ENCODE measurements at regions not wholly inside any gene's neighbourhood (a gene's known extent, or its start where the extent isn't known, plus 50 kb on each side); places are given as distances from the start of the nearest gene placed in this dataset.
"Not testable (repeated sequence)": the region's sequence is repeated elsewhere in the genome, so short reads cannot be mapped to it uniquely, and the experiment has no call there.

GRCh38 chr16:16884451-16884850 is 505.5 kb downstream of the NPIPA7 start:
- DNase-seq, result no peak

GRCh38 chr16:16887193-16887592 is 508.3 kb downstream of the NPIPA7 start:
- DNase-seq, result no peak

- DNase-seq, result no peak
Observed at GRCh38 chr16:16890964-16891363, 512.0 kb downstream of the NPIPA7 start.

- DNase-seq, result no peak
Observed at GRCh38 chr16:16904601-16905000, 525.7 kb downstream of the NPIPA7 start.

- no peak for DNase-seq
Observed at GRCh38 chr16:16905850-16906249, 526.9 kb downstream of the NPIPA7 start.

- DNase-seq, result no peak
Observed at GRCh38 chr16:16907089-16907488, 528.1 kb downstream of the NPIPA7 start.

- DNase-seq, result no peak
Observed at GRCh38 chr16:16908077-16908476, 529.1 kb downstream of the NPIPA7 start.

GRCh38 chr16:16909126-16909525 is 530.2 kb downstream of the NPIPA7 start:
- no peak for DNase-seq

- DNase-seq, result no peak
Observed at GRCh38 chr16:16910666-16911065, 531.7 kb downstream of the NPIPA7 start.

GRCh38 chr16:16915771-16916170 is 536.8 kb downstream of the NPIPA7 start:
- DNase-seq, result no peak

- DNase-seq, result no peak
Observed at GRCh38 chr16:16917191-16917785, 538.3 kb downstream of the NPIPA7 start.

GRCh38 chr16:16923479-16923878 is 544.5 kb downstream of the NPIPA7 start:
- DNase-seq, result no peak

GRCh38 chr16:16924613-16925012 is 545.7 kb downstream of the NPIPA7 start:
- no peak for DNase-seq

- DNase-seq, result no peak
Observed at GRCh38 chr16:16925432-16925831, 545.3 kb downstream of the XYLT1 start.

- no peak for DNase-seq
Observed at GRCh38 chr16:16928532-16929109, 542.1 kb downstream of the XYLT1 start.

GRCh38 chr16:16930309-16931000 is 540.3 kb downstream of the XYLT1 start:
- DNase-seq, result no peak

- no peak for DNase-seq
Observed at GRCh38 chr16:16933861-16934260, 536.9 kb downstream of the XYLT1 start.

- DNase-seq, result no peak
Observed at GRCh38 chr16:16934660-16935059, 536.1 kb downstream of the XYLT1 start.

- not testable (repeated sequence) for DNase-seq
Observed at GRCh38 chr16:16935909-16936308, 534.9 kb downstream of the XYLT1 start.

GRCh38 chr16:16937576-16937975 is 533.2 kb downstream of the XYLT1 start:
- DNase-seq, result no peak

- no peak for DNase-seq
Observed at GRCh38 chr16:16938009-16938408, 532.8 kb downstream of the XYLT1 start.

- DNase-seq, result no peak
Observed at GRCh38 chr16:16938980-16939379, 531.8 kb downstream of the XYLT1 start.

- DNase-seq, result no peak
Observed at GRCh38 chr16:16940351-16940750, 530.4 kb downstream of the XYLT1 start.

GRCh38 chr16:16942849-16943248 is 527.9 kb downstream of the XYLT1 start:
- DNase-seq, result not testable (repeated sequence)

Measured in T-helper 1 cell (primary cell).